GM18868 (cell line): ENCODE measurements at regions not wholly inside any gene's neighbourhood (a gene's known extent, or its start where the extent isn't known, plus 50 kb on each side); places are given as distances from the start of the nearest gene placed in this dataset.
A peak's percentile ranks its signal among the peaks of the same experiment; 100 is the strongest.

ENCODE experiments used
- ATAC-seq: cut with Tn5 transposase; IDR thresholded peaks from one replicate; pipeline ENCODE4 v1.9.1; 2021; ENCODE audit warnings: mild to moderate bottlenecking, moderate library complexity; ENCODE audit not compliant: unreplicated experiment

GRCh38 chr11:42161886-42162285 is 702.4 kb upstream of the LRRC4C start:
- ATAC-seq, result no peak

DNA sequence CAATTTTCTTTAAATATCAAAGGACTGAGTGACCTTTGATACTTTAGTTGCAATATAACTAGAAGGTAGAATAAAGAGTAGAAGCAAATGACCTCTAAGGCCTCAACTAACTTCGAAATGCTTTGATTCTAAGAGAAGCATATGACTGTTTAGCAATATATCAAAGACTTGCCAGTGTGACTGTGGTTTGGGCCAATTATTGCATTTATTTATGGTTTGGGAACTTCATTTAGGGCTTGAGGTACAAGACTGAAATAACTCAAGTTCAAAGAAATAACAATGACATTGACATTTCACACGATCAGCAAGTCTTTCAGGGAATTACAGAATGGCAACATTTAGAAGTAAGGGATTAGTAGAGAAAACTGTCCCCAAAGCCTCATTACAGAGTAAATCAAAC is 709.7 kb upstream of the LRRC4C start:
- no peak for ATAC-seq

- ATAC-seq, result no peak
Observed at GRCh38 chr11:42170601-42171000, 711.1 kb upstream of the LRRC4C start.

GRCh38 chr11:42171046-42171445 is 711.6 kb upstream of the LRRC4C start:
- ATAC-seq, result no peak

- ATAC-seq, result no peak
Observed at GRCh38 chr11:42172441-42172840, 713.0 kb upstream of the LRRC4C start.

DNA sequence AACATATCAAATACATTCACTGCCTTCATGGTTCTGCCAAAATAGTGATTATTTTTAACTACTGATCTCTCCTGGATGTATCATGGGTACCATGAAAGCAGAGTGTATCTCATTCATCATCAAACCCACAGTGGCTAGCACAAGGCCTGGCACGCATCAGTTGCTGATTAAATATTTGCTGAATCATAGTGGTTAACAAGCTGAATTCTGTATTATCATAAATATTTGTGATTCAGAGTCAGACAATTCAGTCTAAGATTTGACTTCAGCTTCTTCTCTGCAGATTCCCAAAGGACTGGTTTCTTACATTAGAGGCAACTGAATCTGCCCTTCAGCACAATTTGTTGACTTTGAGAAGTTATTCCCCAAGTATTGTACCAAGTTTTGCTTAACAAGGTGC is 715.8 kb upstream of the LRRC4C start:
- ATAC-seq, result no peak

GRCh38 chr11:42179216-42179615 is 719.8 kb upstream of the LRRC4C start:
- ATAC-seq, result no peak

DNA sequence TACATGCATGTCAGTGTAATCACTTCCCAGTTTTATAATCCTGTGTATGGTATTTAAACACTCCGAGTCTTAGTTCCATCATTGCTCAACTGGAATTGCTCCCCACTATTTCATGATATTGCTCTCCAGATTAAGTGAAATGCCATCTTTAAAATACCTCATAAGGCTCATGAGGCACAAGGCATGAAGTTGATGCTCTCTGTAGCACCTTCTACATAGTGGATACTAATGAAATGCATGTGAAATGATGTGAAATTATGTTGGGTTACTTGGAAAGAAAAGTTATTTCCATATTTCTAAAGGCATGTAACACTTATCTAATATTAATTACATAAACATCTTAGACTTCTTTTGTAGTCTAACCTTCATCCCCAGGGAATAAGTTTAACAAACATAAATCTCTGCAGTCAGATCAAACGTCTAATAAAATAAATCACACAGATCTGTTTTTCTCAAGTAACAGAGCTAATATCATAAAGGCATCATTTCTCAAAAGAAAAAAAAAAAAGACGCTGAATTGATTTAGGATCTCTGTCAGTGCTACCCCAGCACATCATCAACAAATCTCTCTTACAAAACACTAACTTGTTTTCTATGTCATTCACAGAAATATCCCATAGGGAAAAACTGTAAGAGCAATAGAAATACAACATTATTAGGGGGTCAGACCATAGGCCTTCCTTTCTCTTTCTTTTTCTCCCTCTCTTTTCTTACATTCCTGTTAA is 736.0 kb upstream of the LRRC4C start:
- no peak for ATAC-seq

- ATAC-seq, result no peak
Observed at GRCh38 chr11:42200311-42200710, 740.9 kb upstream of the LRRC4C start.

DNA sequence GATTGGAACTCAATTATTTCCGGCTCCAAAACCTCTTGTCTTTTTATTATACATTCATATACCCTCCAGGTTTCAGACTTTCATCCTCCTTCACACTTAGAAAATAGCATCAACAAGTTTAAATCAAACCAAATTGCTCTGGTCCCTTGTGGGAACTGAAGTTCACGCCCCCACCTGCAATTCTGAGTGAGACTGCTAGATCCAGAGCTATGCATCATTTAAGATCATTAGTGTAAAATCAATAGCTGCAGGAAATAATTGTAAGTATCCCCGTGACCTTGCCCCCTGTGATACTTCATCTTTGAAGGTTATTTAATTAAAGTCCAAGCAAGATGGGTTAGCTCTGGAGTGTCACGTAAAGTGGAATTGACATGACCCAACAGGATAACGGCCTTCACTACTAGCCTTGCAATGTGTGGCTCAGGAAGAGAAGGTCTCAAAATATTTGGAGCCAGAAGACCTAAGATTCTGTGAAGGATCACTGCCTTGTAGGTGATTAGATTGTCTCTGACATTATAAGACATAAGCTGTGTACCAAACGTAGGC is 742.2 kb upstream of the LRRC4C start:
- no peak for ATAC-seq

DNA sequence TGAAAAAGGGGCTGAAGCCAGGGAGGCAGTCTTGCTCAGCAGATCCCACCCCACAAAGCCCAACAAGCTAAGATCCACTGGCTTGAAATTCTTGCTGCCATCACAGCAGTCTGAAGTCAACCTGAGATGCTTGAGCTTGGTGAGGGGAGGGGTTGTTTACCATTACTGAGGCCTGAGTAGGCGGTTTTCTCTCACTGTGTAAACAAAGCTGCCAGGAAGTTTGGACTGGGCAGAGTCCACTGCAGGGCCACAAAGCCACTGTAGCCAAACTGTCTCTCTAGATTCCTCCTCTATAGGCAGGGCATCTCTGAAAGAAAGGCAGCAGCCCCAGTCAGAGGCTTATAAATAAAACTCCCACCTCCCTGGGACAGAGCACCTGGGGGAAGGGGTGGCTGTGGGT is 746.1 kb upstream of the LRRC4C start:
- ATAC-seq, result no peak

DNA sequence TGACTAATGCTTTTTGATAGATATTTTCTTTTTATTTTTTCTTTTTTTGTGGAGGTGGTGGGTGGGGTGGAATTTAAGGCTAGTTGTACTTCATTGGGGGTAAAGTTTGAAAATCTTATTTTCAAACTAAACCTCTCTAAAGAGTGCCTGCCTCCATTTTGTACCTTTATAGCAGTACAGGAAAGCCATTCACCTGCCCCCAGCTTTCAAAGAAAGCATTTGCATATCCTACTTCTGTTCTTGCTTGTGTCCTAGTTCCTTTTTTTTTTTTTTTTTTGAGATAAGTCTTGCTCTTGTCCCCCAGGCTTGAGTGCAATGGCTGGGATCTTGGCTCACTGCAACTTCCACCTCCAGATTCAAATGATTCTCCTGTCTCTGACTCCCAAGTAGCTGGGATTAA is 766.2 kb upstream of the LRRC4C start:
- peak; percentile 47 for ATAC-seq

DNA sequence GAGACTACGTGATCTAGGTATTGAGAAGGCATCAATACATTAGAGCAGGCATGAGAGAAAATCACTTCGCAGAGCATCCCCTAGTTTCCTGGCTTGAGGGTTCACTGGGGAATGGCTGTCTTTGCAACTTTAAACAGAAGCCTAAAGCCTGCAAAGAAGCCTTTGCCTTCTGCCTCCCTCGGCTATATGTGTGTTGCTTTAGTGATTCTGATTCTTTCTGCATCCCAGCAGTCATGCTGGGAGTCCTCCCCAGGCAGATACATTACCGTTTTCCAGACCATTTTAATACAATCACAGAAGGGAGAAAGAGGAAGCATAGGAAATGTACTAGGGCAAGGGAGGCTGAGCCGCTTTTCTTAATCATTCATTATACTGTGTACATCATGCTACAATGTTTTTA is 773.2 kb upstream of the LRRC4C start:
- ATAC-seq, result no peak

DNA sequence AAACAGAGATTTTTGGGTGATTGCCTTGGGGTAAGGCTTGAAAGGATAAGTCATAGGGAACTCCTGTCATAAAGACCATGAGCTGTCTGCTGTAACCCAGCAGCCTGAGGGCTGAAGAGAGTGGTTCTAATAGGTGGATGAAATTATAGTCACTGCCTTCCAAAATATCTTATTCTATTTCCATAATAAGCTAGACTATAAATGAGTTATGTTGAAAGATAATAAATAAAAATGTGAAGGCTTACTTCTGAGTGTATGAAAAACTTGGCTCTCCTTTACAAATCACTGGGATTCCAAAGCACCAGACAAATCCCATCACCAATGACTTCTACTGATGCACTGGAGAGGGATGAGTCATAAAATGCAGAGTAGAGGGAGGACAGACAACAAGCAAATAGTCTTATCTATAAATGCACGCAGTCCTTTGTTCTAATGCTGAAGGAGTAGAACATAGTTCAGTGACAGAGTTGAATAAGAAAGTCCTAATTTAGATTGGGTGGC is 775.0 kb upstream of the LRRC4C start:
- ATAC-seq, result no peak

- no peak for ATAC-seq
Observed at GRCh38 chr11:42237701-42238235, 778.3 kb upstream of the LRRC4C start.

- ATAC-seq, result no peak
Observed at GRCh38 chr11:42239188-42239587, 779.7 kb upstream of the LRRC4C start.

- ATAC-seq, result no peak
Observed at GRCh38 chr11:42243385-42243784, 783.9 kb upstream of the LRRC4C start.

DNA sequence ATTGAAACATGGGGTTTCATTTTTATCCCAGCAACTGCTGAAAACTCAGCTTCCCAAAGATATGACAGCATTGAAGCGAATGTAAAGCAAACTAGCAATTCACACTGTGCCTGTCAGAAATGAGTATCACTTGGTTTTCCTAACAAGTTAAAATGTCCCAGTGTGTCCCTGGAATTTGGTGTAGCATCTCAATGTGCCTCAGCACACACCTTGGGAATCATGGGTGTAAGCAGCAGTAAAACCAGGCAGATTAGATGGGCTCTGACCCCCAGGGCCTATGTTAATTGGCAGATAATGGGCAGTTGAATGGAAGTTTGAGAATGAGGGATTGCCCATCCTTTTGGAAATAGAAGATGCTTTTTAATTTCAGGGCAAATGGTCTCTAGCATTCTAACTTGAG is 784.9 kb upstream of the LRRC4C start:
- ATAC-seq, result no peak

DNA sequence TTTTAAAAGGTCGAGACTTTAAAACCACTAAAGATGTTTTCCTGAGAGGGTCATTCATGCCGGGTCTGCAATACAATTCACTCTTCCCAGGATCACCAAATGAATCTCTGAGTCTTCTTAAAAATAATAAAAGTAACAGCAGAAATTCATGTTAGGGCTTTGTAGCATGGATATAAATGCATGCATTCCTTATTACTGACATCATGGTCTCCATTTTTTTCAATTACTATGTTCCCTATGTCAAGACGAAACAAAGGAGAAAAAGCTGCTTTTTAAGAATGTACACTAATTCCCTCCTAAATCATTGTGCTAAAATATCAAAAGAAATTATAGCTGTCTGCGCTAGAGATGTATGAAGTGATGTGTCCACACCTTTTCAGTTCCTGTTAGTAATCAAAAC is 789.9 kb upstream of the LRRC4C start:
- no peak for ATAC-seq

- ATAC-seq, result no peak
Observed at GRCh38 chr11:42249956-42250355, 790.5 kb upstream of the LRRC4C start.

DNA sequence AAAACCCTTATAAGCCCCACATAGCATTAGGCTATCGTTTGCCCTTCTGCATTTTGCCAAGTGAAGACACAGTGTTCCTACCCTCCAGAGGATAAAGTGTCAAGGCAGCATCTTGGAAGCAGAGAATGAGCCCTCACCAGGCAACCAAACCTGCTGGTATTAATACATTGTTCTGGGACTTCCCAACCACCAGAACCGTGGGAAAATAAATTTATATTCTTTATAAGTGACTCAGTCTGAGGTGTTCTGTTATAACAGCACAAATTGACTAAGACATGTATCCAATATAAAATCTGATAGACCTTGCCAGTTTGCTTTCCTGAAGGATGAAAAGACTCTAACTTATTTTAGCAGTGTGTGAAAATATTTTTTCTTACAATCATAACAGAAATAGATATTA is 792.5 kb upstream of the LRRC4C start:
- no peak for ATAC-seq

DNA sequence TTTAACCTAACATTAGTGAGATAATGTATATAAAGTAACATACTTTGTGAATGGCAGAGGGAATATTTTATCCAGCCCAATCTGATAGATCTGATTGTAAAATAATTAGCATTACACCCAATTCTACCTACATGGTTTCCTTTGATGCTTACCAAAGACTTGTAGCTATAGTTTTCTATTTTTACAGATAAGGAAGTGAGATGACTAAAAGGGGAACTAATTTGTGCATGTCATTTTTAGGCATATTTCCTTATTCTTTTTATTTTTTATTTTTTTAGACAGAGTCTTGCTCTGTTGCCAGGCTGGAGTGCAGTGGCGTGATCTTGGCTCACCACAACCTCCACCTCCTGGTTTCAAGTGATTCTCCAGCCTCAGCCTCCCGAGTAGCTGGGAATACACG is 793.7 kb upstream of the LRRC4C start:
- peak; percentile 65 for ATAC-seq

DNA sequence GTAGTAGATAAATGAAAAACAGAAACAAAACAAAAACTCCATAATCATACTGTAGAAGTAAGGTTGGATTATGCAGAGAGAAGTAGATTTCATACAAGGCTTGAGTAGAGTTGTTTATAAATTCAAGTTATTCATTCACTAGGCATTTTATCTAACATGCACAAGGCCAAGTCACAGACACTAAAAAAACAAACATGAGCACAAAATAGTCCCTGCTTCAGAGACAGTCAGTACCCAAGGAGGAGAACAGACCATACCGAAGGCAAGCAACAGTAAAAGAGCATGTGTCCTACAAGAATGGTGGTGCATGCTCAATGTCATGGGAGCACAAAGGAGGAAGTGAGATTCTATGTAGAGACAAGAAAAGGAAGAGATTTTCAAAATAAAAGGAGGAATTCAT is 796.5 kb upstream of the LRRC4C start:
- no peak for ATAC-seq
